Type B pancreatic cell (in vitro differentiated cells): ENCODE measurements at regions not wholly inside any gene's neighbourhood (a gene's known extent, or its start where the extent isn't known, plus 50 kb on each side); places are given as distances from the start of the nearest gene placed in this dataset.

Source experiments
- DNase-seq: peaks from one replicate; pipeline ENCODE4 v3.0.0; 2021; ENCODE audit warnings: mixed read lengths; ENCODE audit not compliant: unreplicated experiment; ENCODE audit errors: extremely low spot score
- H3K27ac Mint-ChIP-seq: 2 replicates; pipeline ENCODE4 v1.8.0; 2021; ENCODE audit warnings: mild to moderate bottlenecking, mixed read lengths
- H3K27me3 Mint-ChIP-seq: 2 replicates; pipeline ENCODE4 v1.8.0; 2021; ENCODE audit warnings: mixed read lengths
- H3K36me3 Mint-ChIP-seq: 2 replicates; pipeline ENCODE4 v1.8.0; 2021; ENCODE audit warnings: mixed read lengths
- H3K4me1 Mint-ChIP-seq: one replicate; pipeline ENCODE4 v1.8.0; 2021; ENCODE audit warnings: mixed read lengths; ENCODE audit not compliant: unreplicated experiment
- H3K4me3 Mint-ChIP-seq: 2 replicates; pipeline ENCODE4 v1.8.0; 2021; ENCODE audit warnings: mild to moderate bottlenecking, mixed read lengths
- H3K9me3 Mint-ChIP-seq: 2 replicates; pipeline ENCODE4 v1.8.0; 2021; ENCODE audit warnings: mixed read lengths
- TF ChIP-seq, protein P1 (sequence below): fragments of 200-600 bp; sonication (generic); conservative IDR thresholded peaks from 2 replicates; pipeline ENCODE4 v1.5.0; 2021; ENCODE audit warnings: antibody characterized with exemption, mild to moderate bottlenecking

DNA sequence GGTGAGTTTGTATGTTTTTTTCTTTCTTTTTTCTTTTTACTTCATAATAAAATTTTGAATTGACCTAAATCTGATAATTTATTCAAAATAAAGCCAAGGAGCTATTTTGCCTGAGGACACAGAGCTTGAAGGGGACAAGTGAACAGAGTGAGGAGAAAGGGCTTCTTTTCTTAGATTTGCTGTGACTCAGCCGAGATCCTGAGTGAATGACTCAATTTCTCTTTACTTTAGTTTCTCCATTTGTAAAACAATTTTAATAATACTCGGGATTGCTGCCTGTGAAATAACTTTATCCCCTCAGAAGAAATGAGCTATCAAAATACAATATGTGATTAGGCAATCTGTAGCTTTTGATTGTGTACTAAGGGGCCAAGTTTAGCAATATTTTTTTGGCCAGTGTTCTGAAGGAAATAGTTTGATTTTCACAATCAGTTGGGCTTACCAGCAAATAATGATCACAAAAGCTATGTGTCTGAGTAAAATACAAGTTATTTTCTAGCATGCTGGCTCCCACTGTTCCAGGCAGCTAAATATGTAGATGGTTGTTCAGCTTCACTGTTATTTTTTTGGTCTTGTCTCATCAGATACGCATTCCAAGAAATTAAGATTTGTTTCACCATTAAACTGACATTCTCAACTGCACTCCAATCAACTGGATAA lies 437.5 kb downstream of the FGF9 start:
- Mint-ChIP-seq H3K4me1 (peaks cover 21% of the 10 kb centered on the region), H3K9me3 (no peaks in the 10 kb centered on the region), H3K27ac (no peak overlapping the region), H3K36me3 (no peaks in the 10 kb centered on the region), H3K27me3 (peaks cover 6% of the 10 kb centered on the region), H3K4me3 (no peak overlapping the region)
- no peak for DNase-seq
- TF ChIP-seq, protein P1, sequence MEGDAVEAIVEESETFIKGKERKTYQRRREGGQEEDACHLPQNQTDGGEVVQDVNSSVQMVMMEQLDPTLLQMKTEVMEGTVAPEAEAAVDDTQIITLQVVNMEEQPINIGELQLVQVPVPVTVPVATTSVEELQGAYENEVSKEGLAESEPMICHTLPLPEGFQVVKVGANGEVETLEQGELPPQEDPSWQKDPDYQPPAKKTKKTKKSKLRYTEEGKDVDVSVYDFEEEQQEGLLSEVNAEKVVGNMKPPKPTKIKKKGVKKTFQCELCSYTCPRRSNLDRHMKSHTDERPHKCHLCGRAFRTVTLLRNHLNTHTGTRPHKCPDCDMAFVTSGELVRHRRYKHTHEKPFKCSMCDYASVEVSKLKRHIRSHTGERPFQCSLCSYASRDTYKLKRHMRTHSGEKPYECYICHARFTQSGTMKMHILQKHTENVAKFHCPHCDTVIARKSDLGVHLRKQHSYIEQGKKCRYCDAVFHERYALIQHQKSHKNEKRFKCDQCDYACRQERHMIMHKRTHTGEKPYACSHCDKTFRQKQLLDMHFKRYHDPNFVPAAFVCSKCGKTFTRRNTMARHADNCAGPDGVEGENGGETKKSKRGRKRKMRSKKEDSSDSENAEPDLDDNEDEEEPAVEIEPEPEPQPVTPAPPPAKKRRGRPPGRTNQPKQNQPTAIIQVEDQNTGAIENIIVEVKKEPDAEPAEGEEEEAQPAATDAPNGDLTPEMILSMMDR: no peak

DNA sequence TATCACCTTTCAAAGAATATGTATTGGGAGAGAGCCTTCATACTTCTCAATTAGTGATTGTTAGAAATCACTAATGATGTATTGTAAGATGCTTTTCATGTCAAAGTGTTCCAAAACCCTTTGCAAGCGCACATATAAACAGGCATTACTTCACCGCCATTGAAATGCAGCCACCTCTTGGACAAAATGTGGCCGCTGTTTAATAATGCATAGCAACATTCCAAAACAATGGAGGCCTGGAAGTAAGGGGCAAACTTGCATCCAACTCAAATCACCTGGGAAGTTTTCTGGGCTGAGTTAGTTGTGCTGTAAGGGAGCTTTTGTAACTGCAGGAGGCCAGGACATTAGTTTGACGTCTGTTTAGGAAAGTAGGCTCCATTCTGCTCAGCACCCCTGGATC lies 438.1 kb downstream of the FGF9 start:
- H3K27ac Mint-ChIP-seq: no peak overlapping the region
- H3K4me1 Mint-ChIP-seq: peaks cover 21% of the 10 kb centered on the region

DNA sequence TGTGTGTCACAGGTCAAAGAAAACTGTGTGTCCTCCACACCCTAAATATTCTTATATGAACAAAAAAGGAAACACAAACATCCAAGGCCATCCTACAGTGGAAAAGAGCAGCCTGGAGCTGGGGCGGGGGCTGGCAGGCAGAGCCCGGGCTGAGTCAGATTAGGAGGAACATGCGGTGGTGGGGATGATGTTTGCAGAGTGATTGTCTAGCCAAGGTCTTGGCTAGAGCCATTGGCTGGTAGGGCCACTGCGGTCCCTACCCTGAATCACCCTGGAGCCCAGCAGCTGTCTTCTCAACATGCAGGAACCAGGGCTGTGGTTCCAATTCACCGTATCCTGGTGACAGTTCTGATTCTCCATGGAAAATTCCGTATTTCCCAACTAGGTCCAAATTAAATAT lies 439.5 kb downstream of the FGF9 start:
- Mint-ChIP-seq H3K4me3 (no peak overlapping the region), H3K27ac (no peak overlapping the region), H3K27me3 (peaks cover 6% of the 10 kb centered on the region), H3K9me3 (no peaks in the 10 kb centered on the region), H3K36me3 (no peaks in the 10 kb centered on the region), H3K4me1 (peaks cover 28% of the 10 kb centered on the region)
- no peak for DNase-seq
- TF ChIP-seq, protein P1: no peak

More for the DNA sequence above, 438.1 kb downstream of the FGF9 start:
- no peak for DNase-seq
- TF ChIP-seq, protein P1: no peak
- Mint-ChIP-seq H3K4me3 (no peak overlapping the region), H3K9me3 (no peaks in the 10 kb centered on the region), H3K36me3 (no peaks in the 10 kb centered on the region), H3K27me3 (peaks cover 6% of the 10 kb centered on the region)

DNA sequence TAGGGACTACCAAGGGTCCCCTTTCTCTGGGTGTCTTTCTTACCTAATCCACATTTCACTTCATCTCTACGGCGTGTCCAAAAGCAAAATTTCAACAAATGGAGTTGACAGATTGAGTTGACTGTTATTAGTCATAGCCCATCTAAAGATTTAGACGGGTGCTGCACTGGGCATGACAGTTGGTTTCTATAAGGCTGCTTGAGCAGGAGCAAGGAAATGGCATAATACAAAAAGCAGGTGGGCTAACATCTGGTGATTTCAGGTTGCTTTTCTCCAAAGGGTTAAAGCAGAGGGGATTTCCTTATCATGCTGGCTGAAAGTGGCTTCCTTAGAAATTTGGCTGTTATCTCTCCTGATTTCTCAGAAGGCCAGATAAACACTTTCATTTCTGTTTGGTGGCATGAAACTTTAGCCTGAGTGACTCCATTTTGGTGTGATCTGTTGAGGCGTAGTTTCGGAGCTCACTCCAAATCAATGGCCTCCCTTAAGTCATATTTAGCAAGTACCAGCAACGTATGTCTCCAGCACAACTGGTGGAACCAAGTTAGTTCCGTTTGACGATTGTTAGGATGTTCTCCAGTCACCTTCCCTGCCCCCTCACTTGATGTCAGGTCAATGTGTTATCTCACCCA lies 440.4 kb downstream of the FGF9 start:
- Mint-ChIP-seq H3K4me3 (no peak overlapping the region), H3K36me3 (no peaks in the 10 kb centered on the region), H3K4me1 (peaks cover 30% of the 10 kb centered on the region), H3K27ac (no peak overlapping the region), H3K9me3 (no peaks in the 10 kb centered on the region), H3K27me3 (peaks cover 6% of the 10 kb centered on the region)
- no peak for DNase-seq
- TF ChIP-seq, protein P1: no peak

DNA sequence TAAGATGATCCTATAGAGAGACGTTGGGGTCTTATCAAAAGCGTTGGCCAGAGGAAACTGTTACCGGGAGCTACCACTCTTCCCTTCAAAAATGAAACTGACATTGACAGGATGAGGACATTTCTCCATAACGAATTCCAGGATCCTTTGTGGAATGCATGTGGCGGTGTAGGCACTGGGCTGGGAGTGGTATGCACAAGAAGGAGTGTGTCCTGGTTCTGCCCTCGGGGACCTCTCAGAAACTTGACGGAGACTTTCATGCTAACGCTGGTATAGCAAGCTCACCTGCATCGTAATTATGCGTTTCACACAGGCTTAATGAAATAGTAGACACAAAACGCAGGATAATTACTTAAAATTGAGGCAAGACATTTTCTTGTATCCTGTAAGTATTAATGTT lies 441.1 kb downstream of the FGF9 start:
- H3K4me3 Mint-ChIP-seq: no peak overlapping the region
- DNase-seq: no peak
- TF ChIP-seq, protein P1: no peak
- no peaks in the 10 kb centered on the region for H3K36me3 Mint-ChIP-seq
- peaks cover 28% of the 10 kb centered on the region for H3K4me1 Mint-ChIP-seq
- H3K27me3 Mint-ChIP-seq: peaks cover 6% of the 10 kb centered on the region
- H3K27ac Mint-ChIP-seq: no peak overlapping the region
- no peaks in the 10 kb centered on the region for H3K9me3 Mint-ChIP-seq
